NCI-H82 treated with DMSO at 0.1 percent for 48 hours (cell line): ENCODE measurements at regions not wholly inside any gene's neighbourhood (a gene's known extent, or its start where the extent isn't known, plus 50 kb on each side); places are given as distances from the start of the nearest gene placed in this dataset.
"Not testable (repeated sequence)": the region's sequence is repeated elsewhere in the genome, so short reads cannot be mapped to it uniquely, and the experiment has no call there.

Source experiments
- DNase-seq: peaks from one replicate; lab custom pipeline; 2025; ENCODE audit not compliant: unreplicated experiment; lab: John Stamatoyannopoulos, UW

GRCh38 chr3:147159141-147159540, 247.2 kb downstream of the ZIC4 start:
- DNase-seq: no peak

GRCh38 chr3:147157631-147158030, 248.7 kb downstream of the ZIC4 start:
- DNase-seq: no peak

GRCh38 chr3:147154988-147155387, 251.4 kb downstream of the ZIC4 start:
- DNase-seq: not testable (repeated sequence)

- DNase-seq: no peak
Observed at GRCh38 chr3:147153830-147154539, 252.4 kb downstream of the ZIC4 start.

GRCh38 chr3:147152476-147152875, 253.9 kb downstream of the ZIC4 start:
- DNase-seq: no peak

GRCh38 chr3:147141516-147142288, 264.6 kb downstream of the ZIC4 start:
- no peak for DNase-seq

GRCh38 chr3:147139341-147139740, 267.0 kb downstream of the ZIC4 start:
- no peak for DNase-seq

- DNase-seq: no peak
Observed at GRCh38 chr3:147132168-147132567, 274.2 kb downstream of the ZIC4 start.

- DNase-seq: no peak
Observed at GRCh38 chr3:147130461-147130860, 275.9 kb downstream of the ZIC4 start.

GRCh38 chr3:147129665-147130064, 276.7 kb downstream of the ZIC4 start:
- DNase-seq: no peak

GRCh38 chr3:147122350-147122749, 284.0 kb downstream of the ZIC4 start:
- no peak for DNase-seq

- no peak for DNase-seq
Observed at GRCh38 chr3:147119989-147120388, 286.4 kb downstream of the ZIC4 start.

- no peak for DNase-seq
Observed at GRCh38 chr3:147119346-147119745, 287.0 kb downstream of the ZIC4 start.

GRCh38 chr3:147118611-147119010, 287.7 kb downstream of the ZIC4 start:
- DNase-seq: no peak

- DNase-seq: no peak
Observed at GRCh38 chr3:147117631-147118030, 288.7 kb downstream of the ZIC4 start.

- DNase-seq: no peak
Observed at GRCh38 chr3:147113293-147114044, 292.9 kb downstream of the ZIC4 start.

GRCh38 chr3:147099076-147099475, 307.3 kb downstream of the ZIC4 start:
- DNase-seq: no peak

- no peak for DNase-seq
Observed at GRCh38 chr3:147090461-147090860, 315.9 kb downstream of the ZIC4 start.

- no peak for DNase-seq
Observed at GRCh38 chr3:147089286-147089685, 317.1 kb downstream of the ZIC4 start.

- not testable (repeated sequence) for DNase-seq
Observed at GRCh38 chr3:147059500-147059899, 346.8 kb downstream of the ZIC4 start.

- no peak for DNase-seq
Observed at GRCh38 chr3:147049821-147050220, 356.5 kb downstream of the ZIC4 start.

- no peak for DNase-seq
Observed at GRCh38 chr3:147049305-147049704, 357.0 kb downstream of the ZIC4 start.
